Keratinocyte (primary cell): ENCODE measurements at regions not wholly inside any gene's neighbourhood (a gene's known extent, or its start where the extent isn't known, plus 50 kb on each side); places are given as distances from the start of the nearest gene placed in this dataset.

Source experiments
- DNase-seq: peaks from one replicate; pipeline ENCODE4 v3.0.0-alpha.2; 2011; ENCODE audit warnings: low read depth, missing footprints, low spot score
- FAIRE-seq: peaks from 2 replicates; lab custom pipeline; 2011; peaks lifted over from hg19 to GRCh38; lab: Jason Lieb, UNC
- H2AFZ ChIP-seq: 2 replicates; pipeline ENCODE4 v1.6.0; 2012; ENCODE audit warnings: low read length, control low read depth, inconsistent platforms; ENCODE audit not compliant: control insufficient read depth
- H3K27ac ChIP-seq: 2 replicates; pipeline ENCODE4 v1.5.1; 2011; ENCODE audit warnings: low read length; ENCODE audit not compliant: control insufficient read depth, insufficient read depth
- H3K27me3 ChIP-seq: 3 replicates; pipeline ENCODE4 v1.6.0; 2011; ENCODE audit warnings: low read length; ENCODE audit not compliant: control insufficient read depth, insufficient read depth; ENCODE audit errors: extremely low read depth
- H3K36me3 ChIP-seq, 2 experiments: 2 replicates in 1 of 2; 3 replicates in 1 of 2; pipeline ENCODE4 v1.5.1; 2011; ENCODE audit warnings: low read length in 2 of 2, mild to moderate bottlenecking in 1 of 2; ENCODE audit not compliant: control insufficient read depth in 2 of 2, insufficient read depth in 2 of 2; ENCODE audit errors: extremely low read depth in 1 of 2
- H3K4me1 ChIP-seq: 3 replicates; pipeline ENCODE4 v1.5.1; 2011; ENCODE audit warnings: low read length; ENCODE audit not compliant: control insufficient read depth, insufficient read depth; ENCODE audit errors: extremely low read depth
- H3K4me2 ChIP-seq: 3 replicates; pipeline ENCODE4 v1.6.0; 2011; ENCODE audit warnings: low read depth, low read length; ENCODE audit not compliant: control insufficient read depth, insufficient read depth; ENCODE audit errors: extremely low read depth
- H3K4me3 ChIP-seq, 3 experiments: fragments of 200-600 bp in 1 of 3; sonication (generic) in 1 of 3; 2 replicates in 2 of 3; 3 replicates in 1 of 3; pipeline ENCODE4 v1.5.1; 2011 to 2016; ENCODE audit warnings: low read length in 3 of 3, mild to moderate bottlenecking in 3 of 3, control low read depth in 2 of 3, inconsistent platforms in 1 of 3, low read depth in 1 of 3, mixed read lengths in 1 of 3, mixed run types in 1 of 3, moderate library complexity in 1 of 3; ENCODE audit not compliant: control insufficient read depth in 2 of 3, insufficient read depth in 2 of 3; ENCODE audit errors: extremely low read depth in 1 of 3
- H3K79me2 ChIP-seq: 2 replicates; pipeline ENCODE4 v1.6.0; 2012; ENCODE audit warnings: low read length; ENCODE audit not compliant: control insufficient read depth, insufficient read depth
- H3K9ac ChIP-seq: 3 replicates; pipeline ENCODE4 v1.6.0; 2011; ENCODE audit warnings: low read length; ENCODE audit not compliant: control insufficient read depth, insufficient read depth; ENCODE audit errors: extremely low read depth
- H3K9me1 ChIP-seq: 3 replicates; pipeline ENCODE4 v1.6.0; 2011; ENCODE audit warnings: low read length; ENCODE audit not compliant: control insufficient read depth, insufficient read depth; ENCODE audit errors: extremely low read depth
- H3K9me3 ChIP-seq: 2 replicates; pipeline ENCODE4 v1.5.1; 2012; ENCODE audit warnings: low read depth, low read length; ENCODE audit not compliant: control insufficient read depth
- H4K20me1 ChIP-seq: 3 replicates; pipeline ENCODE4 v1.6.0; 2011; ENCODE audit warnings: low read length; ENCODE audit not compliant: control insufficient read depth, insufficient read depth; ENCODE audit errors: extremely low read depth
- EZH2 ChIP-seq: IDR thresholded peaks from one replicate; pipeline ENCODE4 v1.6.1; 2012; ENCODE audit warnings: inconsistent platforms, mild to moderate bottlenecking, low read length, moderate library complexity
- dilution Hi-C: fragments of 300-500 bp; cut with MboI; formaldehyde crosslinking; loops from one replicate; pipeline ENCODE4 v1.7.0; 2020; ENCODE audit warnings: low sequenced_read_pairs; ENCODE audit not compliant: extremely low pct_ligation_motif_present
- TF ChIP-seq, protein P1 (sequence below), 3 experiments: IDR thresholded peaks in 1 of 3; conservative IDR thresholded peaks in 1 of 3; optimal IDR thresholded peaks in 1 of 3; 2 replicates in 2 of 3; 3 replicates in 1 of 3; pipeline versions ENCODE3 to v1.5.1; 2011; ENCODE audit warnings: low read length in 3 of 3, mild to moderate bottlenecking in 3 of 3, moderate library complexity in 2 of 3, control low read depth in 1 of 3, inconsistent platforms in 1 of 3; ENCODE audit not compliant: insufficient read depth in 2 of 3; ENCODE audit errors: extremely low read depth in 1 of 3

DNA sequence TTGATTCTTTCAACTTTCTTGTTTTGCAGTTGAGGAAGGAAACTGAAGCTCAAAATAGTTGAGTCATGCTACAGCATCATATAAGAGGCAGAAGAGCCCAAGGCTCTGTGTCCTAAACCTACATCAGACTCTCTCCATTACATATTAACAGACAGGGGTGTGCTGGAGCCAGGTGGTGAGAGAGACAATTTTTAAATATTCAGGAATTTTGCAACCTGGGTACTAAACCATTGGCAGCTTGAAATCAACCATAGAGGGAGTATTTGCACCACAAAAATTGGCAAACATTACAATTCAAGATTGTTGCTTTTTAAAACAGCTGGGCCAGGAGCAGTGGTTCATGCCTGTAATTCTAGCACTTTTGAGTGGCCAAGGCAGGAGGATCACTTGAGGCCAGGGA, 65.8 kb upstream of the SOX4 start:
- Histone ChIP-seq H3K9ac (no peak overlapping the region), H3K27me3 (no peaks in the 10 kb centered on the region), H3K9me1 (no peaks in the 10 kb centered on the region), H3K9me3 (no peaks in the 10 kb centered on the region), H3K4me1 (no peaks in the 10 kb centered on the region), H3K36me3 (no peaks in the 10 kb centered on the region), H2AFZ (no peak overlapping the region), H3K79me2 (no peaks in the 10 kb centered on the region), H3K27ac (no peak overlapping the region), H4K20me1 (no peaks in the 10 kb centered on the region), H3K4me3 (no peak overlapping the region), H3K4me2 (no peak overlapping the region)
- dilution Hi-C loops: no loop called here
- DNase-seq (no peak), FAIRE-seq (no peak)
- TF ChIP-seq EZH2: no peak
- TF ChIP-seq, protein P1, sequence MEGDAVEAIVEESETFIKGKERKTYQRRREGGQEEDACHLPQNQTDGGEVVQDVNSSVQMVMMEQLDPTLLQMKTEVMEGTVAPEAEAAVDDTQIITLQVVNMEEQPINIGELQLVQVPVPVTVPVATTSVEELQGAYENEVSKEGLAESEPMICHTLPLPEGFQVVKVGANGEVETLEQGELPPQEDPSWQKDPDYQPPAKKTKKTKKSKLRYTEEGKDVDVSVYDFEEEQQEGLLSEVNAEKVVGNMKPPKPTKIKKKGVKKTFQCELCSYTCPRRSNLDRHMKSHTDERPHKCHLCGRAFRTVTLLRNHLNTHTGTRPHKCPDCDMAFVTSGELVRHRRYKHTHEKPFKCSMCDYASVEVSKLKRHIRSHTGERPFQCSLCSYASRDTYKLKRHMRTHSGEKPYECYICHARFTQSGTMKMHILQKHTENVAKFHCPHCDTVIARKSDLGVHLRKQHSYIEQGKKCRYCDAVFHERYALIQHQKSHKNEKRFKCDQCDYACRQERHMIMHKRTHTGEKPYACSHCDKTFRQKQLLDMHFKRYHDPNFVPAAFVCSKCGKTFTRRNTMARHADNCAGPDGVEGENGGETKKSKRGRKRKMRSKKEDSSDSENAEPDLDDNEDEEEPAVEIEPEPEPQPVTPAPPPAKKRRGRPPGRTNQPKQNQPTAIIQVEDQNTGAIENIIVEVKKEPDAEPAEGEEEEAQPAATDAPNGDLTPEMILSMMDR (optimal IDR thresholded peaks at IDR 0.05 in 1 of 3, IDR thresholded peaks at IDR 0.05 in 1 of 3, conservative IDR thresholded peaks at IDR 0.05 in 1 of 3; ENCODE audit: extremely low read depth in 1 of 3, insufficient read depth in 2 of 3, low read length in 3 of 3): no peak

DNA sequence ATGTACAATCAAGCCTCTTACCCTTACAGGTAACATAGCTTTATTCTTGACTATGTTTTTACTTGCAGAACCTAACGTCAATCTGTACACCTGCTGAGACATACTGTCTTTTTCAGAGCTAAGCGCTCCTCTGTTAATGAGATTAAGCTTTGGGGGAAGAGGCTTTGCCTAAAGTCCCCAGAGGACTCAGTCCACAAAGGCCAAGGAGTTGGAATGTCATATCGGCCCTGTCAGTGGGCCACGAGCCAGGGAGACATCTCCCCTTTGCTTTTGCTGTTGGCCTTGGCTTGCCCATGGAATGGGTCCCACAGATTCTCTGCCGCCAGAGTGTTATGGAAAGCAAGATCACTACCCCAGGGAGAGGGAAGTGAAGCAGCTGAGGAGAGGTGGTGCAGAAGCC, 64.1 kb upstream of the SOX4 start:
- Histone ChIP-seq H3K79me2 (no peaks in the 10 kb centered on the region), H2AFZ (no peak overlapping the region), H3K9me1 (no peaks in the 10 kb centered on the region), H3K9me3 (no peaks in the 10 kb centered on the region), H3K4me2 (no peak overlapping the region), H3K9ac (no peak overlapping the region), H3K27ac (no peak overlapping the region), H3K4me1 (no peaks in the 10 kb centered on the region), H3K4me3 (no peak overlapping the region), H3K36me3 (no peaks in the 10 kb centered on the region), H3K27me3 (no peaks in the 10 kb centered on the region), H4K20me1 (no peaks in the 10 kb centered on the region)
- no peak for FAIRE-seq
- dilution Hi-C loops: no loop called here
- no peak for TF ChIP-seq EZH2
- TF ChIP-seq, protein P1 (optimal IDR thresholded peaks at IDR 0.05 in 1 of 3, IDR thresholded peaks at IDR 0.05 in 1 of 3, conservative IDR thresholded peaks at IDR 0.05 in 1 of 3; ENCODE audit: extremely low read depth in 1 of 3, insufficient read depth in 2 of 3, low read length in 3 of 3): no peak
- DNase-seq: no peak
